ENCODE measurements at regions not wholly inside any gene's neighbourhood (a gene's known extent, or its start where the extent isn't known, plus 50 kb on each side); places are given as distances from the start of the nearest gene placed in this dataset.

DNA sequence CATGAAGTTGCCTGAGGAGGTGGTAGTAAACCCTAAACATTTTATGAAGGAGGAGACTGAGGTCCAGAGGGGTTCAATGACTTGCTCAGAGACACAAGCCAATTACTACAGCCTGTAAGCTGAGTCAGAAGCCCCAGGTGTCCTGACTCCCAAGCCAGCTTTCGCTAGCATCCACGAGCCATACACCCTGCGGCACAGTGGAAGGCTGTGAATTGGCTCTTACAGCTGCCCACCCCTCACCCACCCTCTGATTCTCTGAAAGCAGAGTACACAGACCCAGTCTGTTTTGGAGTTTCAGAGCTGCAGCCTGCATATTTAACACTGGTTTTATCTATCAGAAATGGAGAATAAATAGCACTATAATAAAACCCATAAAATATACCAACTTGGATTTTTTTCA is 253.4 kb downstream of the IGSF11 start:
- ChIA-PET CTCF (interaction anchor here (1.9 to 2.1 kb wide), 2 partner anchors 9 to 20 kb away, joined by 6 to 10 read pairs; no protein-coding TSS in a partner anchor), POLR2A (no interaction called here)
- DNase-seq (ENCODE audit: extremely low spot score), result no peak
- no peak for TF ChIP-seq CTCF (IDR thresholded peaks at IDR 0.05; ENCODE audit: control extremely low read depth, extremely low read depth, low read depth, missing control alignments)

DNA sequence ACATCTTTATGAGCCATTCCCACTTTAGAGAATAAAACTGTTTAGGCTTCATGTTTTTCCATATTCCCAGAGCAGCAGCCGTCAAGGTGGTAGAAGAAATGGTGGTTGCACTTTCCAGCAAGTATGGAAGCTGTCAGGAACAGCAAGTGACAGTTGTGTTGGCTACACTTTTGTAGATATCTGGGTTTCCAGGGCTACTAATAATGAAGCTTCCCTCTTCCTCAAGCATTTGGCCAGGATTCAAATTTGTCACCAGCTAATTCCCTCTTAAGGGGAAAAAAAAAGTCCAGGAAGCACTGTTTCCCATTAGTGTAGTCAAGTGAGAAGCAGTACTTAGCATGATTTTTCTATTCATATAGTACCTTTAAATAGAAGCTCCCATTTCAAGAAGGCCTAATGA is 252.8 kb downstream of the IGSF11 start:
- CTCF ChIA-PET, result interaction anchor here (1.3 to 2.1 kb wide), 8 partner anchors 10 to 54 kb away, joined by 3 to 10 read pairs (median 5); no protein-coding TSS in a partner anchor
- POLR2A ChIA-PET, result interaction anchor here (0.6 kb wide), 1 partner anchor 863 kb away, joined by 7 read pairs; no protein-coding TSS in a partner anchor

GRCh38 chr3:118782755-118783202 is 251.9 kb downstream of the IGSF11 start:
- no peak for TF ChIP-seq CTCF (IDR thresholded peaks at IDR 0.05; ENCODE audit: control extremely low read depth, extremely low read depth, low read depth, missing control alignments)
- ChIA-PET POLR2A (interaction anchor here (0.6 to 1.1 kb wide), 2 partner anchors 17 to 777 kb away, joined by 3 read pairs; no protein-coding TSS in a partner anchor), CTCF (interaction anchor here (0.9 to 2.1 kb wide), 11 partner anchors 11 to 55 kb away, joined by 3 to 10 read pairs (median 5); no protein-coding TSS in a partner anchor)
- DNase-seq (ENCODE audit: extremely low spot score), result peak; percentile 44

More for the DNA sequence above, 252.8 kb downstream of the IGSF11 start:
- TF ChIP-seq CTCF (IDR thresholded peaks at IDR 0.05; ENCODE audit: control extremely low read depth, extremely low read depth, low read depth, missing control alignments), result no peak
- DNase-seq (ENCODE audit: extremely low spot score), result no peak

GRCh38 chr3:118785415-118785814 is 249.2 kb downstream of the IGSF11 start:
- POLR2A ChIA-PET, result no interaction called here
- no peak for TF ChIP-seq CTCF (IDR thresholded peaks at IDR 0.05; ENCODE audit: control extremely low read depth, extremely low read depth, low read depth, missing control alignments)
- CTCF ChIA-PET, result interaction anchor here (1.3 kb wide), 1 partner anchor 24 kb away, joined by 4 read pairs; no protein-coding TSS in a partner anchor
- DNase-seq (ENCODE audit: extremely low spot score), result no peak

DNA sequence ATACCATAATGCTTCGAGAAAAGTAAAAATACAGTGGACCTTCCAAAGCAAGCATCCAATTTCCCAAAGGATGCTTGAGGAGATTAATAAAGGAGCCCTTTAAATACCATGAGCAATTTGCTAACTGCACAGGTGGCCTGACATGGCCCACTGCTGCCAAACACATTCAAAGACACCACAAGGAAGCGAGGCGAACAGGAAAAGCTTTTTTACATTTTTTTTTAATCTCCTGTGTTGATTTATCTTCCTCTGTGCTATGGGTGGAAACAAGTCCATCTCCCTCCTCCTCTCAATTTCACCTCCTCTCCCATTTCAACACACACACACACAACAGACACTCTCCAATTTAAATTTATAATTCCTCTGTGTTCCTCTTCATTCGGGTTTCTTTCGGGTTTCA is 243.4 kb downstream of the IGSF11 start:
- DNase-seq (ENCODE audit: extremely low spot score), result no peak

DNA sequence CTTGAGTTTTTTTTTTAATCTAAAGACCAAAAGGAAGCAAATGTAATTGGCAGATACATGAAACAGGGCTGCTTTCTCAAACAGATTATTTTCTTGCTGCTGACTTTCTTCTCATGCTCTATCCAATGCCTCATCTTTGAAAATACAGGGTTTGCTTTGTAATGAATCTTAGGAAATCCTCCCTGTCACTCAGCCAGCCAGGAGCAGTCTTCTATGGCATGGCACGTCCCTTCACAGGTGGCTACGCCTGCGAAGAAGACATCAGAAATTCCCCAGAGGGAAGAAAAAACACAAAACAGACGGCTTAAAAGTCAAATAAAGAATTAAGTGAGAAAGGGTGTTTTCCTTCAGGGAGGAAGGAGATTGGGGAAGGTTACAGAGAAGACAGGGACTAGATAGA is 242.5 kb downstream of the IGSF11 start:
- TF ChIP-seq CTCF (IDR thresholded peaks at IDR 0.05; ENCODE audit: control extremely low read depth, extremely low read depth, low read depth, missing control alignments), result no peak
- CTCF ChIA-PET, result no interaction called here
- POLR2A ChIA-PET, result no interaction called here
- DNase-seq (ENCODE audit: extremely low spot score), result no peak

More for the DNA sequence above, 243.4 kb downstream of the IGSF11 start:
- POLR2A ChIA-PET, result no interaction called here
- CTCF ChIA-PET, result no interaction called here
- no peak for TF ChIP-seq CTCF (IDR thresholded peaks at IDR 0.05; ENCODE audit: control extremely low read depth, extremely low read depth, low read depth, missing control alignments)
